DND-41 (cell line): ENCODE measurements at regions not wholly inside any gene's neighbourhood (a gene's known extent, or its start where the extent isn't known, plus 50 kb on each side); places are given as distances from the start of the nearest gene placed in this dataset.

Experiments
- EZH2 ChIP-seq: IDR thresholded peaks from 3 replicates; pipeline ENCODE4 v1.6.1; 2012; ENCODE audit warnings: borderline replicate concordance, low read depth, mild to moderate bottlenecking, moderate library complexity, low read length, inconsistent platforms; ENCODE audit not compliant: severe bottlenecking
- TF ChIP-seq, protein P1 (sequence below): IDR thresholded peaks from 2 replicates; pipeline ENCODE4 v1.5.1; 2012; ENCODE audit warnings: borderline replicate concordance, low read length, moderate library complexity, mild to moderate bottlenecking; ENCODE audit not compliant: poor library complexity, severe bottlenecking; ENCODE audit errors: extremely low read depth

GRCh38 chr7:125033506-125033905 lies 103.9 kb upstream of the POT1 start:
- TF ChIP-seq, protein P1, sequence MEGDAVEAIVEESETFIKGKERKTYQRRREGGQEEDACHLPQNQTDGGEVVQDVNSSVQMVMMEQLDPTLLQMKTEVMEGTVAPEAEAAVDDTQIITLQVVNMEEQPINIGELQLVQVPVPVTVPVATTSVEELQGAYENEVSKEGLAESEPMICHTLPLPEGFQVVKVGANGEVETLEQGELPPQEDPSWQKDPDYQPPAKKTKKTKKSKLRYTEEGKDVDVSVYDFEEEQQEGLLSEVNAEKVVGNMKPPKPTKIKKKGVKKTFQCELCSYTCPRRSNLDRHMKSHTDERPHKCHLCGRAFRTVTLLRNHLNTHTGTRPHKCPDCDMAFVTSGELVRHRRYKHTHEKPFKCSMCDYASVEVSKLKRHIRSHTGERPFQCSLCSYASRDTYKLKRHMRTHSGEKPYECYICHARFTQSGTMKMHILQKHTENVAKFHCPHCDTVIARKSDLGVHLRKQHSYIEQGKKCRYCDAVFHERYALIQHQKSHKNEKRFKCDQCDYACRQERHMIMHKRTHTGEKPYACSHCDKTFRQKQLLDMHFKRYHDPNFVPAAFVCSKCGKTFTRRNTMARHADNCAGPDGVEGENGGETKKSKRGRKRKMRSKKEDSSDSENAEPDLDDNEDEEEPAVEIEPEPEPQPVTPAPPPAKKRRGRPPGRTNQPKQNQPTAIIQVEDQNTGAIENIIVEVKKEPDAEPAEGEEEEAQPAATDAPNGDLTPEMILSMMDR = no peak
- TF ChIP-seq EZH2 = no peak
